Cardiac muscle cell (in vitro differentiated cells and primary cell): ENCODE measurements at regions not wholly inside any gene's neighbourhood (a gene's known extent, or its start where the extent isn't known, plus 50 kb on each side); places are given as distances from the start of the nearest gene placed in this dataset.

Experiments
- DNase-seq, 2 donors: peaks; one replicate each; pipeline versions ENCODE4 v3.0.0 to v3.0.0-alpha.2; 2010 to 2017; ENCODE audit warnings: low read depth in 1 of 2, low spot score in 1 of 2
- H3K27ac ChIP-seq: fragments of 200-600 bp; sonication (generic); 2 replicates; pipeline ENCODE4 v1.5.1; 2016
- H3K27me3 ChIP-seq: fragments of 200-600 bp; sonication (generic); 2 replicates; pipeline ENCODE4 v1.6.0; 2016; ENCODE audit warnings: control low read depth
- H3K36me3 ChIP-seq: fragments of 200-600 bp; sonication (generic); 2 replicates; pipeline ENCODE4 v1.5.1; 2016; ENCODE audit warnings: control low read depth
- H3K4me1 ChIP-seq: fragments of 200-600 bp; sonication (generic); 2 replicates; pipeline ENCODE4 v1.8.1; 2017; ENCODE audit warnings: low read depth, mild to moderate bottlenecking, mixed run types
- H3K4me3 ChIP-seq: fragments of 200-600 bp; sonication (generic); 2 replicates; pipeline ENCODE4 v1.5.1; 2016; ENCODE audit warnings: mild to moderate bottlenecking
- H3K9me3 ChIP-seq: fragments of 200-600 bp; sonication (generic); 2 replicates; pipeline ENCODE4 v1.5.1; 2017; ENCODE audit warnings: low read depth, mild to moderate bottlenecking, control low read depth
- TF ChIP-seq, protein P1 (sequence below): IDR thresholded peaks from 2 replicates; pipeline ENCODE4 v1.5.1; 2012; ENCODE audit warnings: low read depth, mild to moderate bottlenecking, low read length

DNA sequence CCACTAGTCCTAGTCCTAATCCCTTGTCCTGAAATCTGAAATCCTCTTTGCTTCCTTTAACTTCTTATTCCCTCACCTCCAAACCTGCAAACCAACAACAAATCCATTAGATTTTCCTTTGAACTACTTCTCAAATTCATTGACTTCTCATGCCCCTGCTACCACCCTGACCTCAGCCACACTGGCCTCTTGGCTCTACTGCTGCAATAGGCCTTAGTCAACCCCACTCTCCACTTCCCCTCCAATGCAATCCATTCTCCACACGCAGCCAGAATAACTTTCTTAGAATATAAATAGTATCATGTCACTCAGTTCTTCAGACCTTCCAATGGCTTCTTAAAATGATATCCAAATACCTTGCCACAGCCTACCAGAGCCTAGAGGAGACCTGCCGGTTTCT lies 131.1 kb upstream of the GADL1 start:
- Histone ChIP-seq H3K9me3 (no peaks in the 10 kb centered on the region), H3K27me3 (no peaks in the 10 kb centered on the region), H3K36me3 (no peaks in the 10 kb centered on the region), H3K27ac (no peak overlapping the region), H3K4me1 (peaks cover 19% of the 10 kb centered on the region), H3K4me3 (no peak overlapping the region)
- DNase-seq, result no peak
- TF ChIP-seq, protein P1, sequence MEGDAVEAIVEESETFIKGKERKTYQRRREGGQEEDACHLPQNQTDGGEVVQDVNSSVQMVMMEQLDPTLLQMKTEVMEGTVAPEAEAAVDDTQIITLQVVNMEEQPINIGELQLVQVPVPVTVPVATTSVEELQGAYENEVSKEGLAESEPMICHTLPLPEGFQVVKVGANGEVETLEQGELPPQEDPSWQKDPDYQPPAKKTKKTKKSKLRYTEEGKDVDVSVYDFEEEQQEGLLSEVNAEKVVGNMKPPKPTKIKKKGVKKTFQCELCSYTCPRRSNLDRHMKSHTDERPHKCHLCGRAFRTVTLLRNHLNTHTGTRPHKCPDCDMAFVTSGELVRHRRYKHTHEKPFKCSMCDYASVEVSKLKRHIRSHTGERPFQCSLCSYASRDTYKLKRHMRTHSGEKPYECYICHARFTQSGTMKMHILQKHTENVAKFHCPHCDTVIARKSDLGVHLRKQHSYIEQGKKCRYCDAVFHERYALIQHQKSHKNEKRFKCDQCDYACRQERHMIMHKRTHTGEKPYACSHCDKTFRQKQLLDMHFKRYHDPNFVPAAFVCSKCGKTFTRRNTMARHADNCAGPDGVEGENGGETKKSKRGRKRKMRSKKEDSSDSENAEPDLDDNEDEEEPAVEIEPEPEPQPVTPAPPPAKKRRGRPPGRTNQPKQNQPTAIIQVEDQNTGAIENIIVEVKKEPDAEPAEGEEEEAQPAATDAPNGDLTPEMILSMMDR, result no peak

DNA sequence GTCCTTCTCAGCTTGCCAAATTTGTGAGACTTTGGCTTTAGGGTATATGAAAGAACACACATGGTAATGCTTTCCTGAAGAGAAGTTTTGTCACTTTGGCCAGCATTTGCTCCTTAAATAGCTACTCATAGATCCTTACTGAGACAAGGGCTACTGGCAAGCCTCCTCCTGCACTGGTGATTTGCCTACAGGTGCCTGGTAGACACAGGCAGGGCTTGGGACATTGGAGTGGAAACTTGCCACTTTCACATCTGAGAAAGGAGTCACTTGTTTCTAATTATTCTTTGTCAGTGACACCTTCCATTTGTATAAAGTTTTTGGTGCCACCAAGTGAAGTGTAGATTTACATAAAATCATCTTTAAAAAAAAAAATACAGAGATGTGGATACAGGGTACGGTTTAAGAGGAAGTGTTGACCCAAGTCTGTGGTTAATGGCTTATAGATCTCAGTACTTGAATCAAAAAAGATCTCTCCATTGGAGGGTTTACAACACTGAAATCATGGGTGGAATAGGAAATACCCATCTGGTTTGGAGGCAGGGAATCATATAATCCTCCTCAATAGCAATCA lies 132.8 kb upstream of the GADL1 start:
- no peaks in the 10 kb centered on the region for H3K9me3 ChIP-seq
- no peak overlapping the region for H3K4me3 ChIP-seq
- H3K4me1 ChIP-seq, result peaks cover 6% of the 10 kb centered on the region
- H3K36me3 ChIP-seq, result no peaks in the 10 kb centered on the region
- no peak overlapping the region for H3K27ac ChIP-seq
- H3K27me3 ChIP-seq, result no peaks in the 10 kb centered on the region
- no peak for DNase-seq
- TF ChIP-seq, protein P1, result no peak

DNA sequence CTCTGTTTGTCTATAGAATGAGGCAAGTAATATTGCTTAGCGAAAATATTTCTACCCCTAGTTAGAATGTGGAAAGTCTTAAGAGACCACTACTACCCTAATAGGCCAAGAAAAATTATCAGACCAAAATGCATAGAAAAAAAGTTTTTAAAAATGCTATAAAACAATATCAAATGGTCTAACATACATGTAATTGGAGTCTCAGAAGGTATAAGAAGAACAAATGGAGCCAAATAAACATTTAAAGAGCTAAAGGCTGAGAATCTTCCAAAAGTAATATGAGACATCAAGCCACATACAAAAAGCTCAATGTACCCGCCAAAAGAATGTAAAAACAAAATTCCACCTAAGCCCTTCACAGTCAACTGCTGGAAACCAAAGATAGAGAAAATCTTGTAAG lies 133.5 kb upstream of the GADL1 start:
- TF ChIP-seq, protein P1, result no peak
- no peak overlapping the region for H3K27ac ChIP-seq
- no peaks in the 10 kb centered on the region for H3K36me3 ChIP-seq
- no peak overlapping the region for H3K4me3 ChIP-seq
- no peaks in the 10 kb centered on the region for H3K4me1 ChIP-seq
- no peaks in the 10 kb centered on the region for H3K27me3 ChIP-seq
- H3K9me3 ChIP-seq, result no peaks in the 10 kb centered on the region
- no peak for DNase-seq

DNA sequence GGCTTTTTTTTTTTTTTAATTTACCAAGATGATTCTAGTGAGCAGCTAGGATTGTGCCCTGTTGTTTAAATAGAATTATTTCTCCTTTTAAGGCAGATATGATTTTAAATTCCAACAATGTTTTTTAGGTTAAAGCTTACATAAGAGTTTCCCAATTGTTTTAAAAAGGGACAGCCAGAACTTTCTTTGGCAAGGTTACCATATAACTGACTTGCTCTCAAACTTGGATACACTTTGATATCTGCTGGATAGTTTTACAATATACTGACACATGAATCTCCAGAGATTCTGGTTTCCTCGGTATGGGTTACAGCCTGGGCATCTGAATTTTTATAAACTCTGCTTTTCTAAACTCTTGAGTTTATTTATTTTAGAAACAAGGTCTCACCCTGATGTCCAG lies 134.3 kb upstream of the GADL1 start:
- Histone ChIP-seq H3K36me3 (no peaks in the 10 kb centered on the region), H3K4me1 (no peaks in the 10 kb centered on the region), H3K27ac (no peak overlapping the region), H3K4me3 (no peak overlapping the region), H3K27me3 (no peaks in the 10 kb centered on the region), H3K9me3 (no peaks in the 10 kb centered on the region)
- no peak for DNase-seq
- TF ChIP-seq, protein P1, result no peak

DNA sequence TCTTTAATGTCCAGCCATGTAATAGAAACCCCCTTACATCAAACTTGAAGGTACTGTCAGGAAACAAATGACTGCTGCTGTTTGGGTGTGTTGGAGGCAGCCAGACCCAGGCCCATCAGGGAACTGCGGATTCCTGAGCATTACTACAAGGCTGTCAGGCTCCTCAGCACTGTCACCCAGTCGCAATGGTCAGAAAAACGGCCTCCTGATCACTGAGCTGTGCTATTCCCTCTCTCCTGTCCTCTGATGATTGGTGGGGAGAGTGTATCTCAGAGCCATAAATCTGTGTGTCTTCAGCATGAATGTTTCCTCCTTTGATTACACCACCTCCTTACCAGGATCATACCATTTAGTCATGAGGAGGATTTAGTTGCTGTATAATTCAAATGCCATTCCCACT lies 135.2 kb upstream of the GADL1 start:
- no peak for DNase-seq
- Histone ChIP-seq H3K36me3 (no peaks in the 10 kb centered on the region), H3K4me3 (no peak overlapping the region), H3K9me3 (no peaks in the 10 kb centered on the region), H3K4me1 (no peaks in the 10 kb centered on the region), H3K27me3 (no peaks in the 10 kb centered on the region), H3K27ac (no peak overlapping the region)
- TF ChIP-seq, protein P1, result no peak

DNA sequence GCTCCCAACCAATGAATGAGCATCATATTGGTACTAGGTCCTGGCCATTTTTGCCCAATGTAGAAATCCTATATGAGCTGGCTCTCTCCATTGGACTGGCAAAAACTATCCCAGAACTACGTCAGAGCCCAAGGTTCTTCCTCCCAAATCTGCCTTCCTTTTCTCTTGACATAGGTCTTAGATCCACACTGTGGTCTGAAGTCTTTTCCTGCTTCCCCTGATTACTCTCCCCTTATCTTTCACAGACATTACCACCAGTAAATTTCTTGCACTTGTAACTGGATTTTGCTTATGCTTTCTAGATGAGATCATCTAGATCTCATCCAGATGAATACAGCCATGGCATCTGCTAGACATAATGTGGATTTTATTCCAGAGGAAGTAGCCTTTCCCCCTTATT lies 141.2 kb upstream of the GADL1 start:
- Histone ChIP-seq H3K9me3 (no peaks in the 10 kb centered on the region), H3K36me3 (no peaks in the 10 kb centered on the region), H3K27ac (no peak overlapping the region), H3K27me3 (no peaks in the 10 kb centered on the region), H3K4me1 (no peaks in the 10 kb centered on the region), H3K4me3 (no peak overlapping the region)
- TF ChIP-seq, protein P1, result no peak
- DNase-seq, result no peak
